Nephron (organoid): ENCODE measurements at regions not wholly inside any gene's neighbourhood (a gene's known extent, or its start where the extent isn't known, plus 50 kb on each side); places are given as distances from the start of the nearest gene placed in this dataset.

Experiments used
- H3K27ac Mint-ChIP-seq, 3 experiments: 2 replicates each; pipeline ENCODE4 v1.8.0; 2020; ENCODE audit warnings: mixed read lengths in 3 of 3, mild to moderate bottlenecking in 2 of 3, moderate library complexity in 1 of 3
- H3K27me3 Mint-ChIP-seq: 2 replicates; pipeline ENCODE4 v1.8.0; 2021; ENCODE audit warnings: low read depth, mild to moderate bottlenecking, moderate library complexity, mixed read lengths
- H3K36me3 Mint-ChIP-seq: 2 replicates; pipeline ENCODE4 v1.8.0; 2020; ENCODE audit warnings: low read depth, mixed read lengths
- H3K4me1 Mint-ChIP-seq: 2 replicates; pipeline ENCODE4 v1.8.0; 2020; ENCODE audit warnings: mixed read lengths
- H3K4me3 Mint-ChIP-seq, 3 experiments: 2 replicates each; pipeline ENCODE4 v1.8.0; 2020; ENCODE audit warnings: mild to moderate bottlenecking in 3 of 3, mixed read lengths in 3 of 3, moderate library complexity in 2 of 3
- H3K9me3 Mint-ChIP-seq: 2 replicates; pipeline ENCODE4 v1.8.0; 2020; ENCODE audit warnings: mixed read lengths
- CTCF ChIP-seq, 3 experiments: fragments of 200-600 bp; sonication (generic); IDR thresholded peaks; one replicate each; pipeline ENCODE4 v1.5.0; 2021; ENCODE audit warnings: antibody characterized with exemption in 3 of 3; ENCODE audit not compliant: unreplicated experiment in 3 of 3

- Mint-ChIP-seq H3K4me3 (no peak overlapping the region), H3K4me1 (peaks cover 13% of the 10 kb centered on the region), H3K27me3 (peaks cover 69% of the 10 kb centered on the region), H3K9me3 (peaks cover 4% of the 10 kb centered on the region), H3K36me3 (no peaks in the 10 kb centered on the region), H3K27ac (no peak overlapping the region)
- TF ChIP-seq CTCF (IDR thresholded peaks at IDR 0.05; ENCODE audit: unreplicated experiment in 3 of 3) = no peak
Observed at GRCh38 chr18:78812067-78812466, 167.6 kb upstream of the SALL3 start.

GRCh38 chr18:78813156-78813555 lies 166.5 kb upstream of the SALL3 start:
- no peak for TF ChIP-seq CTCF (IDR thresholded peaks at IDR 0.05; ENCODE audit: unreplicated experiment in 3 of 3)
- peaks cover 4% of the 10 kb centered on the region for H3K9me3 Mint-ChIP-seq
- H3K4me1 Mint-ChIP-seq = peaks cover 13% of the 10 kb centered on the region
- no peak overlapping the region for H3K4me3 Mint-ChIP-seq
- H3K27me3 Mint-ChIP-seq = peaks cover 73% of the 10 kb centered on the region
- H3K27ac Mint-ChIP-seq = no peak overlapping the region
- no peaks in the 10 kb centered on the region for H3K36me3 Mint-ChIP-seq

GRCh38 chr18:78813936-78814710 lies 165.5 kb upstream of the SALL3 start:
- no peak overlapping the region for H3K27ac Mint-ChIP-seq

GRCh38 chr18:78814766-78815165 lies 164.9 kb upstream of the SALL3 start:
- peaks cover 3% of the 10 kb centered on the region for H3K9me3 Mint-ChIP-seq
- peaks cover 70% of the 10 kb centered on the region for H3K27me3 Mint-ChIP-seq
- no peak for TF ChIP-seq CTCF (IDR thresholded peaks at IDR 0.05; ENCODE audit: unreplicated experiment in 3 of 3)
- H3K4me1 Mint-ChIP-seq = peaks cover 13% of the 10 kb centered on the region
- H3K36me3 Mint-ChIP-seq = no peaks in the 10 kb centered on the region
- H3K27ac Mint-ChIP-seq = no peak overlapping the region
- H3K4me3 Mint-ChIP-seq = peak overlapping the region in 2 of 3 experiments; percentile 19 to 48

More at GRCh38 chr18:78813936-78814710, 165.5 kb upstream of the SALL3 start:
- peak overlapping the region in 2 of 3 experiments; percentile 19 to 48 for H3K4me3 Mint-ChIP-seq
- peaks cover 75% of the 10 kb centered on the region for H3K27me3 Mint-ChIP-seq
- H3K9me3 Mint-ChIP-seq = peaks cover 4% of the 10 kb centered on the region
- H3K4me1 Mint-ChIP-seq = peaks cover 13% of the 10 kb centered on the region
- no peak for TF ChIP-seq CTCF (IDR thresholded peaks at IDR 0.05; ENCODE audit: unreplicated experiment in 3 of 3)
- no peaks in the 10 kb centered on the region for H3K36me3 Mint-ChIP-seq

GRCh38 chr18:78816114-78816513 lies 163.5 kb upstream of the SALL3 start:
- H3K36me3 Mint-ChIP-seq = no peaks in the 10 kb centered on the region
- H3K27ac Mint-ChIP-seq = no peak overlapping the region
- H3K27me3 Mint-ChIP-seq = peaks cover 79% of the 10 kb centered on the region
- no peak for TF ChIP-seq CTCF (IDR thresholded peaks at IDR 0.05; ENCODE audit: unreplicated experiment in 3 of 3)
- peaks cover 13% of the 10 kb centered on the region for H3K4me1 Mint-ChIP-seq
- H3K9me3 Mint-ChIP-seq = no peaks in the 10 kb centered on the region
- no peak overlapping the region for H3K4me3 Mint-ChIP-seq

- Mint-ChIP-seq H3K9me3 (no peaks in the 10 kb centered on the region), H3K27me3 (peaks cover 81% of the 10 kb centered on the region), H3K4me3 (no peak overlapping the region), H3K36me3 (no peaks in the 10 kb centered on the region), H3K27ac (no peak overlapping the region), H3K4me1 (peaks cover 13% of the 10 kb centered on the region)
- TF ChIP-seq CTCF (IDR thresholded peaks at IDR 0.05; ENCODE audit: unreplicated experiment in 3 of 3) = no peak
Observed at GRCh38 chr18:78816916-78817315, 162.7 kb upstream of the SALL3 start.
